GM06990 (cell line): ENCODE measurements at regions not wholly inside any gene's neighbourhood (a gene's known extent, or its start where the extent isn't known, plus 50 kb on each side); places are given as distances from the start of the nearest gene placed in this dataset.

Experiments
- DNase-seq: peaks from one replicate; pipeline ENCODE4 v3.0.0-alpha.2; 2011; ENCODE audit not compliant: insufficient read length; ENCODE audit errors: extremely low read depth
- H3K27me3 ChIP-seq: replicated peaks from 2 replicates; pipeline ENCODE4 v1.6.0; 2011; ENCODE audit warnings: low read length; ENCODE audit not compliant: control insufficient read depth, insufficient read depth
- H3K36me3 ChIP-seq: 2 replicates; pipeline ENCODE4 v1.5.1; 2011; ENCODE audit warnings: low read length; ENCODE audit not compliant: control insufficient read depth, insufficient read depth
- H3K4me3 ChIP-seq: replicated peaks from 2 replicates; pipeline ENCODE4 v1.5.1; 2011; ENCODE audit warnings: low read depth, mild to moderate bottlenecking, control low read depth, low read length
- CTCF ChIP-seq: IDR thresholded peaks from 2 replicates; pipeline ENCODE4 v1.5.1; 2011; ENCODE audit warnings: low read length, control low read depth, mild to moderate bottlenecking, inconsistent platforms; ENCODE audit not compliant: insufficient read depth, poor library complexity, severe bottlenecking

DNA sequence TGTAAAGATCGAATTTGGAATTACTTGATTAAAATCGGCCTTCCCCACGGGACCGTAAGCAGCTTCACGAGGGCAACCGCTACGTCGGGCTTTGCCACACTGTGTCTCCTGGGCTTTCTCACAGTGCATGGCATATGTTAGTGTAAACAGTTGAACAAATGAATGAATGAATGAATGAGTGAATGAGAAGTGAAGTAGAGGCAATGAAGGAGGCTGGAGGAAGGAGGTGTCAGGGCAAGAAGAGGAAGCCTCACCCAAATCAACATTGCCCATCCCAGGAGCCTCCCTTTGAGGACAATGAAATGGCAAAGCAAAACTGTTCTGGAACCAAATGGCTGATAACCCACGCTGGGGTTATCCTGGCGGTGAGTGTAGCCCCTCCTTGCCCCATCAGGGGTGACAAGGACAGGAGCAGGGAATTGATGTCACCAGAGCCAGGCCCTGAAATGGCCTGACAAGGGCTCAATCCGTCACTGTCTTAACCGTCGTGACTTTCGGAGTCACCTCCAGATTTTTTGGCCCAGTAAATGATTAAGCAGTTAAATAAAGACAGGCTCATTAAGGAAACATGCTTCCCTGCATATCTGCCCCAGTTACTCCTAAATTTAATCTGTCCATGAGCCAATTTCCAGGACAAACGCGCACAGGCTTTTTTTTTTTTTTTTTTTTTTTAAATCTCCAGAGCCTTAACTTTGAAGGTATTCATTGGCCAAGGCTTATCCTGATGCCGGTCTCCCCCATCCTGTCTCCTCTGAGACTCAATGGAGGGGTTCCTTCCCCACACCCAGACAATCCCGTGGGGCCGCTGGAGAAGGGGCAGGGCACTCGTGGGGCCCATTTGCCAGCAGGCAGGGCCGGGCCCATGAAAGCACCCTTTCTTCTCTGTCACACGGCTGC, 88.4 kb upstream of the BOD1 start:
- H3K36me3 ChIP-seq = no peaks in the 10 kb centered on the region
- DNase-seq = no peak
- no peak overlapping the region for H3K4me3 ChIP-seq
- TF ChIP-seq CTCF = no peak
- H3K27me3 ChIP-seq = no peaks in the 10 kb centered on the region

DNA sequence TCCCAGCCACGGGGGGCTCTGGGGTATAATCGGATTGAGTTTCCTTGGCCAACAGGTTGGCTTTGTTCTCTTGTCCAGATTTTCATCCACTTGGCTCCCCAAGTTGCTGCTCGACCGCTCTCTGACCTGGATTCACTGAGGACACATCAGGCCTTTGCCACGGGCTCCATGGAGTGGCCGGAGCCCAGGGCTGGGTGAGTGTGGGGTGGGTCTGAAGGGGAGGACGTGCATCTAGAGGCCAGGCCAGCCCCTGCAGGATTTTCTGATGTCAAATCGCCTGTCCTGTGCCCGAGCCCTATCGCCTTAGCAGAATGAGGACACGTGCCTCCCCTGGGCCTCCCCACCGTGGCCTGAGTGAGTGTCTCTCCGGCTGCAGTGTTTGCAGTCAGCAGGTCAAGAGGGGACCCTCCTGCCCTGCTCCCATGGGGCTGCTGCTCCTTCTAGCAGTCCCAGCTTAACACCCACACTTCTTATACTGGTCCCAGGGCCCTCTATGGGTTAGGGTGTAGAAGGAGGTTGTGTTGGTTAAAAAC, 89.1 kb upstream of the BOD1 start:
- no peak for TF ChIP-seq CTCF
- Histone ChIP-seq H3K27me3 (no peaks in the 10 kb centered on the region), H3K36me3 (no peaks in the 10 kb centered on the region), H3K4me3 (no peak overlapping the region)
- DNase-seq = no peak

DNA sequence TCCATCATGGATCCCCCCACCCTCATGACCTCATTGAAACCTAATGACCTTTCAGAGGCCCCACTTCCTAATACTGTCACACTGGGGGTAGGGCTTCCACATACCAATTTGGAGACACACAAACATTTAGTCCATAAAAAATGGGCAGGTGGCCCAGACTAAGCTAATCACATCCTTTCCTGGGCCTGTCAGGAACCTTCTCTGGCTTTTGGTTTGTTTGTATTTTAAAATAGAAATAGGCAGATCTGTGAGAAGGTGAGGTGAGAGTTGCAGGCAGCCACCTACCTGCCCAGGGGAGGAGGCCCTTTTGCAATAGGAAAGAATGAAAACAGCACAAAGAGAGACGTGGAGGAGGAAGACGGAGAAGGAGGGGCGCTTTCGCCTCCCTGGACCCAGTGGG, 90.2 kb upstream of the BOD1 start:
- no peak for DNase-seq
- Histone ChIP-seq H3K4me3 (no peak overlapping the region), H3K27me3 (no peaks in the 10 kb centered on the region), H3K36me3 (no peaks in the 10 kb centered on the region)
- TF ChIP-seq CTCF = no peak

DNA sequence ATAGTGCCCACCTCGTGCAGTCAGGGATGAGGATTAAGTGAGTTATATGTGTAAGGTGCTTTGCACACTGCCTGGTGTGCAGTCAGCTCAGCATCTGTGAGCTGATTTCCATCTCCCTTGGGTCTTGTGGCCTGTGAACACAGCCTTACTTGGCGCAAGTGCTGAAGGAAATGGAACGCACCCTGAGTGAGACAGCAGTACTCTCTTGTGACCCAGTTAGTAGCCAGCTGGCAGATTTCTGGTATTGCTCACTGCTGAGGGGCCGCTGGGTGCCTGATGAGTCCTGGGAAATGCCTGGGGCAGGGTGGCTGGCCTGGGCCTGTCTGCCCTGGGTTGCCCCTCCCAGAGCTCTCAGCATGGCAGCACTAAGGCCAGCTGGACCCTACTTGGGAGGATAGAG, 90.9 kb upstream of the BOD1 start:
- no peak overlapping the region for H3K4me3 ChIP-seq
- TF ChIP-seq CTCF = no peak
- no peaks in the 10 kb centered on the region for H3K36me3 ChIP-seq
- DNase-seq = no peak
- H3K27me3 ChIP-seq = no peaks in the 10 kb centered on the region

GRCh38 chr5:173709145-173709544, 92.7 kb upstream of the BOD1 start:
- no peak for TF ChIP-seq CTCF
- no peaks in the 10 kb centered on the region for H3K27me3 ChIP-seq
- DNase-seq = no peak
- H3K36me3 ChIP-seq = no peaks in the 10 kb centered on the region
- no peak overlapping the region for H3K4me3 ChIP-seq

GRCh38 chr5:173709761-173710160, 93.3 kb upstream of the BOD1 start:
- TF ChIP-seq CTCF = no peak
- no peak for DNase-seq
- H3K27me3 ChIP-seq = no peaks in the 10 kb centered on the region
- H3K36me3 ChIP-seq = no peaks in the 10 kb centered on the region
- no peak overlapping the region for H3K4me3 ChIP-seq
